SK-N-SH (cell line): ENCODE measurements at regions not wholly inside any gene's neighbourhood (a gene's known extent, or its start where the extent isn't known, plus 50 kb on each side); places are given as distances from the start of the nearest gene placed in this dataset.

ENCODE experiments used
- CTCF ChIA-PET: fragments of 300-600, 350-600 bp; formaldehyde crosslinking; extraction: SDS; loops from one replicate; lab custom pipeline; 2021; lab: Yijun Ruan, JAX
- POLR2A ChIA-PET: fragments of 350-600 bp; sonication (Branson Sonifier 250); formaldehyde crosslinking; extraction: SDS; loops from one replicate; lab custom pipeline; 2020; ENCODE audit warnings: antibody characterized with exemption, inconsistent platforms; lab: Yijun Ruan, JAX
- DNase-seq: peaks from one replicate; pipeline ENCODE4 v3.0.0; 2012
- H2AFZ ChIP-seq: fragments of 200-600 bp; sonication (generic); 2 replicates; pipeline ENCODE4 v1.8.1; 2016; ENCODE audit warnings: antibody characterized with exemption, mild to moderate bottlenecking, low read depth
- H3F3A ChIP-seq: fragments of 200-600 bp; sonication (generic); replicated peaks from 2 replicates; pipeline ENCODE3; 2016; ENCODE audit warnings: antibody characterized with exemption, mild to moderate bottlenecking; ENCODE audit not compliant: insufficient read depth
- H3K27ac ChIP-seq, 2 experiments: fragments of 200-500 bp in 1 of 2; fragments of 200-600 bp in 1 of 2; sonication (Bioruptor generic) in 1 of 2; sonication (generic), shearing (Covaris generic) in 1 of 2; 2 replicates each; pipeline versions ENCODE4 v1.5.1 to v1.6.1; 2014 to 2016; ENCODE audit warnings: low read depth in 2 of 2, inconsistent platforms in 1 of 2, low read length in 1 of 2, mild to moderate bottlenecking in 1 of 2, mixed read lengths in 1 of 2
- H3K27me3 ChIP-seq: fragments of 200-600 bp; sonication (generic), shearing (Covaris generic); 2 replicates; pipeline ENCODE4 v1.6.1; 2016; ENCODE audit warnings: mixed run types; ENCODE audit not compliant: insufficient read depth
- H3K36me3 ChIP-seq, 2 experiments: fragments of 200-500 bp in 1 of 2; fragments of 200-600 bp in 1 of 2; sonication (Bioruptor generic) in 1 of 2; sonication (generic) in 1 of 2; replicated peaks in 1 of 2; 2 replicates each; pipeline versions ENCODE3 to v1.5.1; 2014 to 2016; ENCODE audit warnings: low read length in 1 of 2, mild to moderate bottlenecking in 1 of 2; ENCODE audit not compliant: insufficient read depth in 2 of 2, control insufficient read depth in 1 of 2
- H3K4me1 ChIP-seq, 2 experiments: fragments of 200-500 bp in 1 of 2; fragments of 200-600 bp in 1 of 2; sonication (Bioruptor generic) in 1 of 2; sonication (generic), shearing (Covaris generic) in 1 of 2; 2 replicates each; pipeline versions ENCODE4 v1.5.1 to v1.6.1; 2014 to 2016; ENCODE audit warnings: low read depth in 1 of 2, low read length in 1 of 2, mixed run types in 1 of 2; ENCODE audit not compliant: insufficient read depth in 2 of 2, control insufficient read depth in 1 of 2
- H3K4me2 ChIP-seq: fragments of 200-600 bp; sonication (generic), shearing (Covaris generic); 2 replicates; pipeline ENCODE4 v1.6.1; 2017; ENCODE audit warnings: mixed run types
- H3K4me3 ChIP-seq, 2 experiments: fragments of 200-500 bp in 1 of 2; fragments of 200-600 bp in 1 of 2; sonication (Bioruptor generic) in 1 of 2; sonication (generic), shearing (Covaris generic) in 1 of 2; 2 replicates each; pipeline versions ENCODE4 v1.5.1 to v1.8.1; 2014 to 2016; ENCODE audit warnings: low read depth in 2 of 2, inconsistent platforms in 1 of 2, low read length in 1 of 2, mild to moderate bottlenecking in 1 of 2, mixed read lengths in 1 of 2, moderate library complexity in 1 of 2
- H3K79me2 ChIP-seq: fragments of 200-600 bp; sonication (generic); 2 replicates; pipeline ENCODE4 v1.8.1; 2017; ENCODE audit warnings: mild to moderate bottlenecking; ENCODE audit not compliant: insufficient read depth
- H3K9ac ChIP-seq: fragments of 200-600 bp; sonication (generic); 2 replicates; pipeline ENCODE4 v1.6.1; 2017; ENCODE audit warnings: mixed run types
- H3K9me2 ChIP-seq: fragments of 200-600 bp; sonication (generic); 2 replicates; pipeline ENCODE4 v1.6.1; 2017; ENCODE audit warnings: mixed run types
- H3K9me3 ChIP-seq: fragments of 200-600 bp; sonication (generic); 2 replicates; pipeline ENCODE4 v1.6.1; 2017; ENCODE audit warnings: mixed run types, mild to moderate bottlenecking, moderate library complexity
- H4K20me1 ChIP-seq: fragments of 200-600 bp; sonication (generic); 2 replicates; pipeline ENCODE4 v1.6.1; 2017; ENCODE audit warnings: mild to moderate bottlenecking, mixed run types; ENCODE audit not compliant: insufficient read depth
- ELF1 ChIP-seq: IDR thresholded peaks from 2 replicates; pipeline ENCODE4 v1.4.0; 2012
- EZH2phosphoT487 ChIP-seq: fragments of 200-600 bp; sonication (generic); IDR thresholded peaks from 2 replicates; pipeline ENCODE4 v1.6.1; 2017; ENCODE audit warnings: low read depth, mixed run types, mild to moderate bottlenecking, antibody characterized with exemption, moderate library complexity, borderline replicate concordance
- FOXJ3 ChIP-seq: sonication (generic); formaldehyde crosslinking; IDR thresholded peaks from 2 replicates; pipeline ENCODE4 v1.5.1; 2020; ENCODE audit warnings: mild to moderate bottlenecking, missing genetic modification reagents
- FOXM1 ChIP-seq: IDR thresholded peaks from 2 replicates; pipeline ENCODE4 v1.4.0; 2012; ENCODE audit warnings: low read depth, mild to moderate bottlenecking
- GABPA ChIP-seq: IDR thresholded peaks from 2 replicates; pipeline ENCODE4 v1.4.0; 2012; ENCODE audit warnings: low read depth, mild to moderate bottlenecking
- GATA2 ChIP-seq: sonication (generic); formaldehyde crosslinking; IDR thresholded peaks from 2 replicates; pipeline ENCODE4 v1.5.0; 2020; ENCODE audit warnings: mild to moderate bottlenecking, missing genetic modification reagents
- RCOR1 ChIP-seq: fragments of 150-350 bp; IDR thresholded peaks from 2 replicates; pipeline ENCODE4 v1.6.1; 2017; ENCODE audit warnings: antibody characterized with exemption, low read length
- SMC3 ChIP-seq: IDR thresholded peaks from 2 replicates; pipeline ENCODE4 v1.6.1; 2012; ENCODE audit warnings: low read depth, low read length, improper control_type of control experiment
- TEAD4 ChIP-seq: IDR thresholded peaks from 2 replicates; pipeline ENCODE4 v1.4.0; 2012; ENCODE audit warnings: mild to moderate bottlenecking, borderline replicate concordance; ENCODE audit not compliant: insufficient read depth
- WGBS: methylation state at CpG from one replicate; pipeline ENCODE4 v1.1.6; 2017; ENCODE audit warnings: low lambda C conversion rate; 5-methylcytosine and 5-hydroxymethylcytosine counted together
- TF ChIP-seq, protein P1 (sequence below): fragments of 150-350 bp; IDR thresholded peaks from 2 replicates; pipeline ENCODE4 v1.6.1; 2016; ENCODE audit warnings: mild to moderate bottlenecking, low read depth, low read length
- TF ChIP-seq, protein P2 (sequence below): IDR thresholded peaks from 2 replicates; pipeline ENCODE4; 2012
- TF ChIP-seq, protein P3 (sequence below): IDR thresholded peaks from 2 replicates; pipeline ENCODE4 v1.6.1; 2012; ENCODE audit warnings: mild to moderate bottlenecking, low read depth, low read length, moderate library complexity
- TF ChIP-seq, protein P4 (sequence below): IDR thresholded peaks from 2 replicates; pipeline ENCODE4 v1.4.0; 2012; ENCODE audit warnings: low read depth
- TF ChIP-seq, protein P5 (sequence below): fragments of 150-350 bp; IDR thresholded peaks from 2 replicates; pipeline ENCODE4 v1.6.1; 2017; ENCODE audit warnings: antibody characterized with exemption, low read length, low read depth, borderline replicate concordance

DNA sequence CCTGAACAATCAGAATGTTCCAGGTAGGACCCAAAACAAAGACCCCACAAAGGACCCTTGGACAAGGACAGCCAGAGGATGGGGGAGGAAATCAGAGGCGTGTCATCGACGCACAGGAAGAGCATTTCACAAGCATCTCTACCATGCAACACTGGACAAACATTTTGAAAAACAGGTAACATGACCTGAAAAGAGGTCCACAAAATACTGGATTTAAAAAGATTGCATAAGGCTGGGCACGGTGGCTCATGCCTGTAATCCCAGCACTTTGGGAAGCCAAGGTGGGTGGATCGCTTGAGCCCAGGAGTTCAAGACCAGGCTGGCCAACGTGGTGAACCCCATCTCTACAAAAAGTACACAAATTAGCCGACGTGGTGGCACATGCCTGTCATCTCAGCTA, 60.5 kb upstream of the RNF32 start:
- no peaks in the 10 kb centered on the region for H3K79me2 ChIP-seq
- H2AFZ ChIP-seq = no peak overlapping the region
- H3K9me3 ChIP-seq = no peaks in the 10 kb centered on the region
- H3K4me3 ChIP-seq = no peak overlapping the region
- H4K20me1 ChIP-seq = no peaks in the 10 kb centered on the region
- TF ChIP-seq FOXM1 (no peak), RCOR1 (no peak), GATA2 (CRISPR knock-in tag) (no peak), SMC3 (no peak), FOXJ3 (CRISPR knock-in tag) (no peak), GABPA (no peak), ELF1 (no peak), EZH2phosphoT487 (no peak), TEAD4 (no peak)
- TF ChIP-seq, protein P1, sequence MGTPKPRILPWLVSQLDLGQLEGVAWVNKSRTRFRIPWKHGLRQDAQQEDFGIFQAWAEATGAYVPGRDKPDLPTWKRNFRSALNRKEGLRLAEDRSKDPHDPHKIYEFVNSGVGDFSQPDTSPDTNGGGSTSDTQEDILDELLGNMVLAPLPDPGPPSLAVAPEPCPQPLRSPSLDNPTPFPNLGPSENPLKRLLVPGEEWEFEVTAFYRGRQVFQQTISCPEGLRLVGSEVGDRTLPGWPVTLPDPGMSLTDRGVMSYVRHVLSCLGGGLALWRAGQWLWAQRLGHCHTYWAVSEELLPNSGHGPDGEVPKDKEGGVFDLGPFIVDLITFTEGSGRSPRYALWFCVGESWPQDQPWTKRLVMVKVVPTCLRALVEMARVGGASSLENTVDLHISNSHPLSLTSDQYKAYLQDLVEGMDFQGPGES = no peak
- TF ChIP-seq, protein P2, sequence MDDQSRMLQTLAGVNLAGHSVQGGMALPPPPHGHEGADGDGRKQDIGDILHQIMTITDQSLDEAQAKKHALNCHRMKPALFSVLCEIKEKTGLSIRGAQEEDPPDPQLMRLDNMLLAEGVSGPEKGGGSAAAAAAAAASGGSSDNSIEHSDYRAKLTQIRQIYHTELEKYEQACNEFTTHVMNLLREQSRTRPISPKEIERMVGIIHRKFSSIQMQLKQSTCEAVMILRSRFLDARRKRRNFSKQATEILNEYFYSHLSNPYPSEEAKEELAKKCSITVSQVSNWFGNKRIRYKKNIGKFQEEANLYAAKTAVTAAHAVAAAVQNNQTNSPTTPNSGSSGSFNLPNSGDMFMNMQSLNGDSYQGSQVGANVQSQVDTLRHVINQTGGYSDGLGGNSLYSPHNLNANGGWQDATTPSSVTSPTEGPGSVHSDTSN = no peak
- TF ChIP-seq, protein P3, sequence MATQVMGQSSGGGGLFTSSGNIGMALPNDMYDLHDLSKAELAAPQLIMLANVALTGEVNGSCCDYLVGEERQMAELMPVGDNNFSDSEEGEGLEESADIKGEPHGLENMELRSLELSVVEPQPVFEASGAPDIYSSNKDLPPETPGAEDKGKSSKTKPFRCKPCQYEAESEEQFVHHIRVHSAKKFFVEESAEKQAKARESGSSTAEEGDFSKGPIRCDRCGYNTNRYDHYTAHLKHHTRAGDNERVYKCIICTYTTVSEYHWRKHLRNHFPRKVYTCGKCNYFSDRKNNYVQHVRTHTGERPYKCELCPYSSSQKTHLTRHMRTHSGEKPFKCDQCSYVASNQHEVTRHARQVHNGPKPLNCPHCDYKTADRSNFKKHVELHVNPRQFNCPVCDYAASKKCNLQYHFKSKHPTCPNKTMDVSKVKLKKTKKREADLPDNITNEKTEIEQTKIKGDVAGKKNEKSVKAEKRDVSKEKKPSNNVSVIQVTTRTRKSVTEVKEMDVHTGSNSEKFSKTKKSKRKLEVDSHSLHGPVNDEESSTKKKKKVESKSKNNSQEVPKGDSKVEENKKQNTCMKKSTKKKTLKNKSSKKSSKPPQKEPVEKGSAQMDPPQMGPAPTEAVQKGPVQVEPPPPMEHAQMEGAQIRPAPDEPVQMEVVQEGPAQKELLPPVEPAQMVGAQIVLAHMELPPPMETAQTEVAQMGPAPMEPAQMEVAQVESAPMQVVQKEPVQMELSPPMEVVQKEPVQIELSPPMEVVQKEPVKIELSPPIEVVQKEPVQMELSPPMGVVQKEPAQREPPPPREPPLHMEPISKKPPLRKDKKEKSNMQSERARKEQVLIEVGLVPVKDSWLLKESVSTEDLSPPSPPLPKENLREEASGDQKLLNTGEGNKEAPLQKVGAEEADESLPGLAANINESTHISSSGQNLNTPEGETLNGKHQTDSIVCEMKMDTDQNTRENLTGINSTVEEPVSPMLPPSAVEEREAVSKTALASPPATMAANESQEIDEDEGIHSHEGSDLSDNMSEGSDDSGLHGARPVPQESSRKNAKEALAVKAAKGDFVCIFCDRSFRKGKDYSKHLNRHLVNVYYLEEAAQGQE = no peak
- TF ChIP-seq, protein P4, sequence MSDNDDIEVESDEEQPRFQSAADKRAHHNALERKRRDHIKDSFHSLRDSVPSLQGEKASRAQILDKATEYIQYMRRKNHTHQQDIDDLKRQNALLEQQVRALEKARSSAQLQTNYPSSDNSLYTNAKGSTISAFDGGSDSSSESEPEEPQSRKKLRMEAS = no peak
- TF ChIP-seq, protein P5, sequence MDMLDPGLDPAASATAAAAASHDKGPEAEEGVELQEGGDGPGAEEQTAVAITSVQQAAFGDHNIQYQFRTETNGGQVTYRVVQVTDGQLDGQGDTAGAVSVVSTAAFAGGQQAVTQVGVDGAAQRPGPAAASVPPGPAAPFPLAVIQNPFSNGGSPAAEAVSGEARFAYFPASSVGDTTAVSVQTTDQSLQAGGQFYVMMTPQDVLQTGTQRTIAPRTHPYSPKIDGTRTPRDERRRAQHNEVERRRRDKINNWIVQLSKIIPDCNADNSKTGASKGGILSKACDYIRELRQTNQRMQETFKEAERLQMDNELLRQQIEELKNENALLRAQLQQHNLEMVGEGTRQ = no peak
- H3K4me2 ChIP-seq = no peak overlapping the region
- DNase-seq = no peak
- no peak overlapping the region for H3K27ac ChIP-seq
- H3K4me1 ChIP-seq = no peaks in the 10 kb centered on the region
- POLR2A ChIA-PET = no interaction called here
- CTCF ChIA-PET = interaction anchor here (0.6 kb wide), 1 partner anchor 108 kb away, joined by 3 read pairs; no protein-coding TSS in a partner anchor
- WGBS = 65% methylated on average over 8 of the region's 8 CpGs
- no peaks in the 10 kb centered on the region for H3K36me3 ChIP-seq
- H3K27me3 ChIP-seq = no peaks in the 10 kb centered on the region
- no peak overlapping the region for H3K9ac ChIP-seq
- no peaks in the 10 kb centered on the region for H3K9me2 ChIP-seq
- H3F3A ChIP-seq = no peaks in the 10 kb centered on the region
